Neutrophil (primary cell): ENCODE measurements at regions not wholly inside any gene's neighbourhood (a gene's known extent, or its start where the extent isn't known, plus 50 kb on each side); places are given as distances from the start of the nearest gene placed in this dataset.

Experiments used
- H3K27ac ChIP-seq: fragments of 200-600 bp; sonication (generic); 2 replicates; pipeline ENCODE4 v1.5.1; 2016; ENCODE audit warnings: mild to moderate bottlenecking, moderate library complexity
- H3K27me3 ChIP-seq: fragments of 200-600 bp; sonication (generic); 2 replicates; pipeline ENCODE4 v1.6.0; 2016; ENCODE audit warnings: mild to moderate bottlenecking
- H3K36me3 ChIP-seq: fragments of 200-600 bp; sonication (generic); 2 replicates; pipeline ENCODE4 v1.5.1; 2017
- H3K4me1 ChIP-seq, 2 experiments: fragments of 200-600 bp in 1 of 2; sonication (generic) in 1 of 2; 1 replicate in 1 of 2; 2 replicates in 1 of 2; pipeline versions ENCODE4 v1.5.1 to v1.6.1; 2013 to 2016; ENCODE audit warnings: low read depth in 1 of 2, low read length in 1 of 2, mild to moderate bottlenecking in 1 of 2, moderate library complexity in 1 of 2; ENCODE audit not compliant: control insufficient read depth in 1 of 2, insufficient read depth in 1 of 2
- H3K4me3 ChIP-seq, 2 experiments: fragments of 200-600 bp in 1 of 2; sonication (generic) in 1 of 2; 1 replicate in 1 of 2; 2 replicates in 1 of 2; pipeline ENCODE4 v1.5.1; 2013 to 2016; ENCODE audit warnings: low read depth in 1 of 2, low read length in 1 of 2, mild to moderate bottlenecking in 1 of 2, moderate library complexity in 1 of 2
- H3K9me3 ChIP-seq: fragments of 200-600 bp; sonication (generic); 2 replicates; pipeline ENCODE4 v1.5.1; 2016
- CTCF ChIP-seq: fragments of 200-600 bp; sonication (generic); IDR thresholded peaks from 2 replicates; pipeline ENCODE4 v1.5.1; 2016; ENCODE audit warnings: antibody characterized with exemption

- no peak overlapping the region for H3K27ac ChIP-seq
Measured at GRCh38 chr5:124806026-124806372, 59.6 kb upstream of the ZNF608 start.

GRCh38 chr5:124806373-124807077, 60.1 kb upstream of the ZNF608 start:
- Histone ChIP-seq H3K27me3 (no peaks in the 10 kb centered on the region), H3K4me3 (no peak overlapping the region)

More at GRCh38 chr5:124806026-124806372, 59.6 kb upstream of the ZNF608 start:
- no peak overlapping the region for H3K4me3 ChIP-seq
- no peak for TF ChIP-seq CTCF
- no peaks in the 10 kb centered on the region for H3K9me3 ChIP-seq
- H3K36me3 ChIP-seq = no peaks in the 10 kb centered on the region
- H3K4me1 ChIP-seq = no peaks in the 10 kb centered on the region
- H3K27me3 ChIP-seq = no peaks in the 10 kb centered on the region

GRCh38 chr5:124808842-124809268, 62.4 kb upstream of the ZNF608 start:
- Histone ChIP-seq H3K9me3 (no peaks in the 10 kb centered on the region), H3K4me1 (no peaks in the 10 kb centered on the region), H3K36me3 (no peaks in the 10 kb centered on the region), H3K27ac (no peak overlapping the region), H3K27me3 (no peaks in the 10 kb centered on the region), H3K4me3 (no peak overlapping the region)
- TF ChIP-seq CTCF = no peak

More at GRCh38 chr5:124806373-124807077, 60.1 kb upstream of the ZNF608 start:
- Histone ChIP-seq H3K9me3 (no peaks in the 10 kb centered on the region), H3K36me3 (no peaks in the 10 kb centered on the region), H3K4me1 (no peaks in the 10 kb centered on the region), H3K27ac (no peak overlapping the region)
- no peak for TF ChIP-seq CTCF

- H3K27me3 ChIP-seq = no peaks in the 10 kb centered on the region
Measured at GRCh38 chr5:124810396-124811006, 64.1 kb upstream of the ZNF608 start.

GRCh38 chr5:124812771-124813358, 66.4 kb upstream of the ZNF608 start:
- no peak overlapping the region for H3K4me3 ChIP-seq
- H3K9me3 ChIP-seq = no peaks in the 10 kb centered on the region
- TF ChIP-seq CTCF = no peak
- H3K27me3 ChIP-seq = no peaks in the 10 kb centered on the region
- H3K27ac ChIP-seq = no peak overlapping the region
- H3K4me1 ChIP-seq = no peaks in the 10 kb centered on the region
- H3K36me3 ChIP-seq = no peaks in the 10 kb centered on the region

More at GRCh38 chr5:124810396-124811006, 64.1 kb upstream of the ZNF608 start:
- no peak for TF ChIP-seq CTCF
- H3K36me3 ChIP-seq = no peaks in the 10 kb centered on the region
- no peaks in the 10 kb centered on the region for H3K9me3 ChIP-seq
- no peak overlapping the region for H3K4me3 ChIP-seq
- no peak overlapping the region for H3K27ac ChIP-seq
- H3K4me1 ChIP-seq = no peaks in the 10 kb centered on the region
